GM12878 (cell line): ENCODE measurements at regions not wholly inside any gene's neighbourhood (a gene's known extent, or its start where the extent isn't known, plus 50 kb on each side); places are given as distances from the start of the nearest gene placed in this dataset.

ENCODE experiments used
- ATAC-seq: fragments of 200-7000 bp; cut with Tn5 transposase; 3 replicates; pipeline ENCODE4 v1.9.1; 2020; ENCODE audit warnings: mild to moderate bottlenecking, moderate library complexity
- BruUV-seq: library from RNA; stranded (reverse); fragments of 400-500 nt; replicated peaks from 2 replicates; lab custom pipeline; 2021; lab: Mats Ljungman, UMichigan
- CTCF ChIA-PET: fragments of 300-600 bp; sonication (Branson Sonifier 250); formaldehyde crosslinking; extraction: SDS; loops from one replicate; lab custom pipeline; 2021; ENCODE audit warnings: inconsistent platforms; lab: Yijun Ruan, JAX
- POLR2A ChIA-PET: fragments of 350-600 bp; formaldehyde crosslinking; extraction: SDS; loops from one replicate; lab custom pipeline; 2021; ENCODE audit warnings: inconsistent platforms; lab: Charles Lee
- RAD21 ChIA-PET: fragments of 300-600 bp; sonication (Branson Sonifier 250); formaldehyde crosslinking; loops from one replicate; lab custom pipeline; 2023; ENCODE audit warnings: antibody characterized with exemption; ENCODE audit not compliant: unreplicated experiment; lab: Charles Lee
- SMC1A ChIA-PET: fragments of 300-600 bp; sonication (Branson Sonifier 250); formaldehyde crosslinking; loops from one replicate; lab custom pipeline; 2023; ENCODE audit not compliant: unreplicated experiment, uncharacterized antibody; lab: Charles Lee
- DNase-seq: peaks from one replicate; pipeline ENCODE4 v3.0.0-alpha.2; 2011; ENCODE audit warnings: low read depth, low spot score
- FAIRE-seq: peaks from 3 replicates; lab custom pipeline; 2011; peaks lifted over from hg19 to GRCh38; lab: Jason Lieb, UNC
- H2AFZ ChIP-seq: 2 replicates; pipeline ENCODE4 v1.6.0; 2011; ENCODE audit warnings: low read depth, low read length, control low read depth; ENCODE audit not compliant: control insufficient read depth
- H3K27ac ChIP-seq: 2 replicates; pipeline ENCODE4 v1.5.1; 2011; ENCODE audit warnings: control low read depth; ENCODE audit not compliant: control insufficient read depth, insufficient read depth
- H3K27me3 ChIP-seq, 2 experiments: replicated peaks in 1 of 2; 2 replicates each; pipeline versions ENCODE4 v1.6.0 to v1.6.1; 2011; ENCODE audit warnings: low read length in 1 of 2; ENCODE audit not compliant: control insufficient read depth in 2 of 2, insufficient read depth in 2 of 2
- H3K36me3 ChIP-seq, 2 experiments: 2 replicates each; pipeline ENCODE4 v1.5.1; 2011; ENCODE audit warnings: low read length in 1 of 2; ENCODE audit not compliant: control insufficient read depth in 2 of 2, insufficient read depth in 2 of 2
- H3K4me1 ChIP-seq: 2 replicates; pipeline ENCODE4 v1.6.1; 2011; ENCODE audit warnings: mild to moderate bottlenecking, low read length, moderate library complexity, mixed read lengths; ENCODE audit not compliant: control insufficient read depth, insufficient read depth
- H3K4me2 ChIP-seq: 2 replicates; pipeline ENCODE4 v1.6.0; 2011; ENCODE audit warnings: control low read depth; ENCODE audit not compliant: control insufficient read depth, insufficient read depth
- H3K4me3 ChIP-seq: fragments of 200-600 bp; sonication (generic); 2 replicates; pipeline ENCODE4 v1.5.1; 2016
- H3K79me2 ChIP-seq: 2 replicates; pipeline ENCODE4 v1.6.0; 2011; ENCODE audit warnings: low read length; ENCODE audit not compliant: control insufficient read depth, insufficient read depth
- H3K9ac ChIP-seq: 2 replicates; pipeline ENCODE4 v1.8.0; 2011; ENCODE audit warnings: low read length, control low read depth, mixed read lengths; ENCODE audit not compliant: control insufficient read depth, insufficient read depth
- H3K9me3 ChIP-seq: replicated peaks from 3 replicates; pipeline ENCODE4 v1.5.1; 2011; ENCODE audit warnings: mild to moderate bottlenecking, low read length; ENCODE audit not compliant: control insufficient read depth, insufficient read depth
- H4K20me1 ChIP-seq: 2 replicates; pipeline ENCODE4 v1.6.0; 2011; ENCODE audit not compliant: control insufficient read depth, insufficient read depth
- BACH1 ChIP-seq: fragments of 450-650 bp; IDR thresholded peaks from 2 replicates; pipeline ENCODE4 v1.6.1; 2017; ENCODE audit warnings: mild to moderate bottlenecking, borderline replicate concordance
- CUX1 ChIP-seq: IDR thresholded peaks from 2 replicates; pipeline ENCODE4 v1.6.1; 2012; ENCODE audit warnings: improper control_type of control experiment, low read depth, low read length; ENCODE audit not compliant: insufficient replicate concordance
- EED ChIP-seq: sonication (generic); IDR thresholded peaks from 2 replicates; pipeline ENCODE4 v1.6.1; 2016; ENCODE audit warnings: antibody characterized with exemption, low read depth
- EP300 ChIP-seq, 2 experiments: fragments of 150-350 bp in 1 of 2; IDR thresholded peaks; 2 replicates each; pipeline ENCODE4 v1.6.1; 2011 to 2012; ENCODE audit warnings: low read depth in 2 of 2, low read length in 2 of 2, borderline replicate concordance in 1 of 2, improper control_type of control experiment in 1 of 2, inconsistent platforms in 1 of 2; ENCODE audit not compliant: control insufficient read depth in 1 of 2
- GATAD2B ChIP-seq: fragments of 450-650 bp; conservative IDR thresholded peaks from 2 replicates; pipeline ENCODE4 v1.6.1; 2017; ENCODE audit warnings: low read depth, mild to moderate bottlenecking, moderate library complexity
- HDAC2 ChIP-seq: fragments of 200-600 bp; sonication (generic); IDR thresholded peaks from 2 replicates; pipeline ENCODE4 v1.6.1; 2017
- HDAC6 ChIP-seq: fragments of 200-600 bp; sonication (generic); IDR thresholded peaks from one replicate; pipeline ENCODE4 v1.8.0; 2017; ENCODE audit warnings: antibody characterized with exemption; ENCODE audit not compliant: unreplicated experiment
- JUNB ChIP-seq: IDR thresholded peaks from 2 replicates; pipeline ENCODE4 v1.6.1; 2016; ENCODE audit warnings: antibody characterized with exemption, mild to moderate bottlenecking
- NFYA ChIP-seq: IDR thresholded peaks from 2 replicates; pipeline ENCODE4 v1.6.1; 2011; ENCODE audit warnings: low read depth, mild to moderate bottlenecking, low read length, improper control_type of control experiment, borderline replicate concordance
- SIX5 ChIP-seq: IDR thresholded peaks from 2 replicates; pipeline ENCODE4 v1.6.1; 2011; ENCODE audit warnings: mild to moderate bottlenecking, low read depth, low read length, moderate library complexity; ENCODE audit not compliant: severe bottlenecking
- SMARCA5 ChIP-seq: fragments of 450-650 bp; IDR thresholded peaks from 2 replicates; pipeline ENCODE4 v1.6.1; 2017; ENCODE audit warnings: mild to moderate bottlenecking
- TARDBP ChIP-seq: IDR thresholded peaks from 2 replicates; pipeline ENCODE4 v1.6.1; 2016; ENCODE audit warnings: borderline replicate concordance
- ZBED1 ChIP-seq: IDR thresholded peaks from 2 replicates; pipeline ENCODE4 v1.6.1; 2016; ENCODE audit warnings: borderline replicate concordance
- ZSCAN29 ChIP-seq: fragments of 450-650 bp; IDR thresholded peaks from 2 replicates; pipeline ENCODE4 v1.6.1; 2017; ENCODE audit warnings: mild to moderate bottlenecking, moderate library complexity
- WGBS: methylation state at CpG from one replicate; pipeline ENCODE4 v1.1.6; 2016; ENCODE audit warnings: low lambda C conversion rate; ENCODE audit not compliant: insufficient replicate concordance, insufficient coverage; ENCODE audit errors: missing lambda C conversion rate; 5-methylcytosine and 5-hydroxymethylcytosine counted together
- in situ Hi-C: fragments of 300-500 bp; cut with MboI; formaldehyde crosslinking; loops from 9 replicates; pipeline ENCODE4 v1.14.3; 2018; ENCODE audit warnings: mixed read lengths
- intact Hi-C: fragments of 100-400 bp; cut with micrococcal nuclease; formaldehyde crosslinking; loops from one replicate; pipeline ENCODE4 v1.14.2; 2022; ENCODE audit not compliant: unreplicated experiment
- TF ChIP-seq, protein P1 (sequence below): fragments of 450-650 bp; IDR thresholded peaks from 2 replicates; pipeline ENCODE4 v1.6.1; 2018; ENCODE audit warnings: borderline replicate concordance, mild to moderate bottlenecking; ENCODE audit not compliant: partially characterized antibody
- TF ChIP-seq, protein P2 (sequence below), 3 experiments: IDR thresholded peaks in 2 of 3; conservative IDR thresholded peaks in 1 of 3; 2 replicates each; pipeline ENCODE4 v1.5.1; 2011; ENCODE audit warnings: low read depth in 3 of 3, low read length in 3 of 3, mild to moderate bottlenecking in 3 of 3, control low read depth in 2 of 3, moderate library complexity in 2 of 3, inconsistent platforms in 1 of 3, mixed read lengths in 1 of 3; ENCODE audit not compliant: control insufficient read depth in 2 of 3, insufficient read depth in 1 of 3; ENCODE audit errors: extremely low read depth in 1 of 3

DNA sequence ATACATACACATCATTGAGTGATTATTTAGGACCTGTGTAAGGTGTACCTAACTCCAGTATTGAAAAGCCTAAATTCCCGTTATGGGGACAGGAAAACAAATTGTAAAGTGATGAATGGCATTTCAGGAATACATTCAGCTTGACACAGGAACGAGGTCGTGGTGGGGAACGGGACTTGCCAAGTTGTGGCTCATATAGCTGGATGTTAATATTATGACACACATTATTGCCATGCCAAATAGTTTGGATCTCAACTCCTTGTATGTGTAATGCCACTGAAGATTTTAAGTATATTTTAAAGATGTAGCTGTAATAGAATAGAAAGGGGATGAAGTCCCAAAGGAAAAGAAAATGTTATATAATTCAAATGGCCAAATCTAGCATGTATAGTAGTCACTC, 227.2 kb upstream of the GOLIM4 start:
- POLR2A ChIA-PET = no interaction called here
- CTCF ChIA-PET = no interaction called here
- Histone ChIP-seq H3K9me3 (no peaks in the 10 kb centered on the region; the same call in 1 of the 3 replicates), H3K36me3 (no peaks in the 10 kb centered on the region), H3K79me2 (no peaks in the 10 kb centered on the region), H3K4me2 (no peak overlapping the region), H3K4me3 (no peak overlapping the region), H3K27ac (no peak overlapping the region), H3K27me3 (no peaks in the 10 kb centered on the region), H4K20me1 (no peaks in the 10 kb centered on the region), H2AFZ (no peak overlapping the region), H3K4me1 (no peaks in the 10 kb centered on the region), H3K9ac (no peak overlapping the region)
- SMC1A ChIA-PET = interaction anchor here (0.6 to 1.0 kb wide), 3 partner anchors 9 to 441 kb away, joined by 3 to 4 read pairs (median 3); no protein-coding TSS in a partner anchor
- DNase-seq (no peak), ATAC-seq (no peak), FAIRE-seq (no peak)
- intact Hi-C loops = no loop called here
- in situ Hi-C loops = no loop called here
- WGBS = 20% methylated on average over 4 of the region's 4 CpGs
- BruUV-seq = no TSS peak
- RAD21 ChIA-PET = no interaction called here
- TF ChIP-seq, protein P1, sequence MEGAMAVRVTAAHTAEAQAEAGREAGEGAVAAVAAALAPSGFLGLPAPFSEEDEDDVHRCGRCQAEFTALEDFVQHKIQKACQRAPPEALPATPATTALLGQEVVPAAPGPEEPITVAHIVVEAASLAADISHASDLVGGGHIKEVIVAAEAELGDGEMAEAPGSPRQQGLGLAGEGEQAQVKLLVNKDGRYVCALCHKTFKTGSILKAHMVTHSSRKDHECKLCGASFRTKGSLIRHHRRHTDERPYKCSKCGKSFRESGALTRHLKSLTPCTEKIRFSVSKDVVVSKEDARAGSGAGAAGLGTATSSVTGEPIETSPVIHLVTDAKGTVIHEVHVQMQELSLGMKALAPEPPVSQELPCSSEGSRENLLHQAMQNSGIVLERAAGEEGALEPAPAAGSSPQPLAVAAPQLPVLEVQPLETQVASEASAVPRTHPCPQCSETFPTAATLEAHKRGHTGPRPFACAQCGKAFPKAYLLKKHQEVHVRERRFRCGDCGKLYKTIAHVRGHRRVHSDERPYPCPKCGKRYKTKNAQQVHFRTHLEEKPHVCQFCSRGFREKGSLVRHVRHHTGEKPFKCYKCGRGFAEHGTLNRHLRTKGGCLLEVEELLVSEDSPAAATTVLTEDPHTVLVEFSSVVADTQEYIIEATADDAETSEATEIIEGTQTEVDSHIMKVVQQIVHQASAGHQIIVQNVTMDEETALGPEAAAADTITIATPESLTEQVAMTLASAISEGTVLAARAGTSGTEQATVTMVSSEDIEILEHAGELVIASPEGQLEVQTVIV = no peak
- TF ChIP-seq EP300 (IDR thresholded peaks at IDR 0.05; ENCODE audit: borderline replicate concordance in 1 of 2, control insufficient read depth in 1 of 2, low read depth in 2 of 2, low read length in 2 of 2) (no peak), SMARCA5 (no peak), ZSCAN29 (no peak), BACH1 (no peak), SIX5 (no peak), EED (no peak), GATAD2B (no peak), HDAC2 (no peak), ZBED1 (no peak), NFYA (no peak), TARDBP (no peak), HDAC6 (no peak), CUX1 (no peak), JUNB (no peak)
- TF ChIP-seq, protein P2, sequence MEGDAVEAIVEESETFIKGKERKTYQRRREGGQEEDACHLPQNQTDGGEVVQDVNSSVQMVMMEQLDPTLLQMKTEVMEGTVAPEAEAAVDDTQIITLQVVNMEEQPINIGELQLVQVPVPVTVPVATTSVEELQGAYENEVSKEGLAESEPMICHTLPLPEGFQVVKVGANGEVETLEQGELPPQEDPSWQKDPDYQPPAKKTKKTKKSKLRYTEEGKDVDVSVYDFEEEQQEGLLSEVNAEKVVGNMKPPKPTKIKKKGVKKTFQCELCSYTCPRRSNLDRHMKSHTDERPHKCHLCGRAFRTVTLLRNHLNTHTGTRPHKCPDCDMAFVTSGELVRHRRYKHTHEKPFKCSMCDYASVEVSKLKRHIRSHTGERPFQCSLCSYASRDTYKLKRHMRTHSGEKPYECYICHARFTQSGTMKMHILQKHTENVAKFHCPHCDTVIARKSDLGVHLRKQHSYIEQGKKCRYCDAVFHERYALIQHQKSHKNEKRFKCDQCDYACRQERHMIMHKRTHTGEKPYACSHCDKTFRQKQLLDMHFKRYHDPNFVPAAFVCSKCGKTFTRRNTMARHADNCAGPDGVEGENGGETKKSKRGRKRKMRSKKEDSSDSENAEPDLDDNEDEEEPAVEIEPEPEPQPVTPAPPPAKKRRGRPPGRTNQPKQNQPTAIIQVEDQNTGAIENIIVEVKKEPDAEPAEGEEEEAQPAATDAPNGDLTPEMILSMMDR (IDR thresholded peaks at IDR 0.05 in 2 of 3, conservative IDR thresholded peaks at IDR 0.05 in 1 of 3; ENCODE audit: control insufficient read depth in 2 of 3, extremely low read depth in 1 of 3, insufficient read depth in 1 of 3, low read depth in 3 of 3, low read length in 3 of 3) = no peak
